ENCODE measurements at regions not wholly inside any gene's neighbourhood (a gene's known extent, or its start where the extent isn't known, plus 50 kb on each side); places are given as distances from the start of the nearest gene placed in this dataset.

DNA sequence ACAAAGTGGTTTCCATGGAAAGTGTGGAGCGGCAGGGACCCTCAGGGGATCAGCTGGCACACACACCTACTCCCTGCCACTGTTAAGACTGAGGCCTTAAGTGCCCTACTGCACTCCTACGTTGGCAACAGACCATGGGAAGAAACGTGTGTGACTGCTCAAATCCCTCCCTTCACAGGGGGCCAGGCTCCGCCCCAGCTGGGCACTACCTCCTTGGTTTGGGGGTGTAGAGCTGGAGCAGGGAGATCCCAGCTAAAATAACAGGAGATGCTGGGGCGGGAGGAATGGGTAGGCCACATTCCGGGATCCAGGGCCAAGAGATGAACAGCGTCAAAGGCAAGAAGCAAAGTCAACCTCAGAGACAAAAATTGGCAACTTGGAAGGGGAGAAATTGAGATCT, 231.0 kb downstream of the EN1 start:
- intact Hi-C loops (cut with micrococcal nuclease; ENCODE audit: unreplicated experiment) = no loop called here
- Mint-ChIP-seq H3K4me1 (ENCODE audit: low read depth, unreplicated experiment) (no peaks in the 10 kb centered on the region), H3K36me3 (ENCODE audit: insufficient read depth, unreplicated experiment) (no peaks in the 10 kb centered on the region), H3K27ac (ENCODE audit: unreplicated experiment) (no peak overlapping the region), H3K27me3 (ENCODE audit: unreplicated experiment) (peaks cover 20% of the 10 kb centered on the region), H3K9me3 (ENCODE audit: low read depth, unreplicated experiment) (no peaks in the 10 kb centered on the region), H3K4me3 (ENCODE audit: low read depth, unreplicated experiment) (no peak overlapping the region)
- CTCF ChIA-PET = no interaction called here
- no TSS peak for BruUV-seq (replicated peaks)
- TF ChIP-seq, protein P1, sequence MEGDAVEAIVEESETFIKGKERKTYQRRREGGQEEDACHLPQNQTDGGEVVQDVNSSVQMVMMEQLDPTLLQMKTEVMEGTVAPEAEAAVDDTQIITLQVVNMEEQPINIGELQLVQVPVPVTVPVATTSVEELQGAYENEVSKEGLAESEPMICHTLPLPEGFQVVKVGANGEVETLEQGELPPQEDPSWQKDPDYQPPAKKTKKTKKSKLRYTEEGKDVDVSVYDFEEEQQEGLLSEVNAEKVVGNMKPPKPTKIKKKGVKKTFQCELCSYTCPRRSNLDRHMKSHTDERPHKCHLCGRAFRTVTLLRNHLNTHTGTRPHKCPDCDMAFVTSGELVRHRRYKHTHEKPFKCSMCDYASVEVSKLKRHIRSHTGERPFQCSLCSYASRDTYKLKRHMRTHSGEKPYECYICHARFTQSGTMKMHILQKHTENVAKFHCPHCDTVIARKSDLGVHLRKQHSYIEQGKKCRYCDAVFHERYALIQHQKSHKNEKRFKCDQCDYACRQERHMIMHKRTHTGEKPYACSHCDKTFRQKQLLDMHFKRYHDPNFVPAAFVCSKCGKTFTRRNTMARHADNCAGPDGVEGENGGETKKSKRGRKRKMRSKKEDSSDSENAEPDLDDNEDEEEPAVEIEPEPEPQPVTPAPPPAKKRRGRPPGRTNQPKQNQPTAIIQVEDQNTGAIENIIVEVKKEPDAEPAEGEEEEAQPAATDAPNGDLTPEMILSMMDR (IDR thresholded peaks at IDR 0.05; ENCODE audit: unreplicated experiment) = no peak
- no peak for DNase-seq

DNA sequence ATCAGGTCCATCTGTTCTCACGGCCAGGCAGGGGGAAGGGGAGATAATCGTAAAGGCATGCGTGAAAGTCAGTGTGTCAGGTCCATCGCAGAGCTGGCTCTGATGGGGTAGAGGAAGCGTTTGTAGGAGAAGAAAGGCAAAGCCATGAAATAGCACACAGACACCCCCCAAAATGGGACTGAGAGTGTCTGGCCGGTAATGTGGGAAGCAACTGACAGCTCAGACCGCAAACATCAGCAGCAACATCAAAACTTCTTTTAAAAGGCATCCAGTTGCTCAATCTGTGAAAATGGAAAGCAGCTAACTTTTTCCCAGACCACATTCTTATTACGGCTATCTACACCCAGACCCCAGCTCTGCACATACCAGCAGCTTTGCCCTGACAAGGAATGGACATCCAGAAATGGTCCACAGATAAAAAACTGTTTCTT, 232.6 kb downstream of the EN1 start:
- H3K4me3 Mint-ChIP-seq (ENCODE audit: low read depth, unreplicated experiment) = no peak overlapping the region
- peaks cover 10% of the 10 kb centered on the region for H3K27me3 Mint-ChIP-seq (ENCODE audit: unreplicated experiment)
- CTCF ChIA-PET = no interaction called here
- no peak overlapping the region for H3K27ac Mint-ChIP-seq (ENCODE audit: unreplicated experiment)
- no peaks in the 10 kb centered on the region for H3K9me3 Mint-ChIP-seq (ENCODE audit: low read depth, unreplicated experiment)
- BruUV-seq (replicated peaks) = no TSS peak
- H3K36me3 Mint-ChIP-seq (ENCODE audit: insufficient read depth, unreplicated experiment) = no peaks in the 10 kb centered on the region
- H3K4me1 Mint-ChIP-seq (ENCODE audit: low read depth, unreplicated experiment) = no peaks in the 10 kb centered on the region
- TF ChIP-seq, protein P1 (IDR thresholded peaks at IDR 0.05; ENCODE audit: unreplicated experiment) = no peak
- no peak for DNase-seq
- intact Hi-C loops (cut with micrococcal nuclease; ENCODE audit: unreplicated experiment) = no loop called here

DNA sequence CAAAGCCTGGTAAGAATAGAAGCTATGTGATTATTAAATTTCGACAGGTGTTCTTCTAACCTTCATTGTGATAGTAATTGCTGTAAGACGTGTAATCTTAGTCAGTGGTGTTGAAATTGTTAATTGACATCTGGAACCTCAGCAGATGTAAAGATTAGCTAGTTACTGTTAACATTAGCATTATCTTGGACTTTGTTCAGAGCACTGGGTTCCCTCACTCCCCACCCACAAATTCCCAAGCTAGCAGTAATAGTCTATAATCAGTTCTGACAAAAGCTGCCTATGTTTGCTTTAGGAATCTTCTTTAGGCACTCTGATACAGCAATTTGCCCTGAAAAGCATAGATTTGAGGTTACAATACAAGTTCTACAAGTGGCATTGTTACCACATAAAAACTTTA, 233.7 kb downstream of the EN1 start:
- Mint-ChIP-seq H3K4me1 (ENCODE audit: low read depth, unreplicated experiment) (no peaks in the 10 kb centered on the region), H3K36me3 (ENCODE audit: insufficient read depth, unreplicated experiment) (no peaks in the 10 kb centered on the region), H3K4me3 (ENCODE audit: low read depth, unreplicated experiment) (no peak overlapping the region), H3K27me3 (ENCODE audit: unreplicated experiment) (no peaks in the 10 kb centered on the region), H3K27ac (ENCODE audit: unreplicated experiment) (no peak overlapping the region), H3K9me3 (ENCODE audit: low read depth, unreplicated experiment) (no peaks in the 10 kb centered on the region)
- CTCF ChIA-PET = interaction anchor here (1.0 kb wide), 1 partner anchor 17 kb away, joined by 3 read pairs; no protein-coding TSS in a partner anchor
- TF ChIP-seq, protein P1 (IDR thresholded peaks at IDR 0.05; ENCODE audit: unreplicated experiment) = no peak
- intact Hi-C loops (cut with micrococcal nuclease; ENCODE audit: unreplicated experiment) = no loop called here
- DNase-seq = no peak
- no TSS peak for BruUV-seq (replicated peaks)

DNA sequence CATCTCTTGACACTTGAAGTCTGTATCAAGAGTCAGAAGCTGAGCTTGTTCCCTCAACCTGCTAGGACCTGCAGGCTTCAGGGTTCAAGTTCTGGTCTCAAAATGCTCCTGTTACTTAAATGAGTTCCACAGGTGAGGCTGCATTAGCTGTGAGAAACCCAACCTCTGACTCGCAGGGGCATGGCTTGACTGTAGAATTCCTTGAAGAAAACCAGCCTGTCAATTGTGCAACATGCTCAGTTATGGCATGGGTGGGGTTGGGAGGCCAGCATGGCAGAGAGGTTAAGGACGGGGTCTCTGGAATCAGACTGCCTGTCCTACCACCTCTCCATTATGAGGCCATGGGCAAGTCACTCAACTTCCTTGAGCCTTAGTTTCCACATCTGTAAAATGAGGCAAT, 235.8 kb downstream of the EN1 start:
- BruUV-seq (replicated peaks) = no TSS peak
- Mint-ChIP-seq H3K27me3 (ENCODE audit: unreplicated experiment) (no peaks in the 10 kb centered on the region), H3K36me3 (ENCODE audit: insufficient read depth, unreplicated experiment) (no peaks in the 10 kb centered on the region), H3K27ac (ENCODE audit: unreplicated experiment) (no peak overlapping the region), H3K4me1 (ENCODE audit: low read depth, unreplicated experiment) (no peaks in the 10 kb centered on the region), H3K4me3 (ENCODE audit: low read depth, unreplicated experiment) (no peak overlapping the region), H3K9me3 (ENCODE audit: low read depth, unreplicated experiment) (no peaks in the 10 kb centered on the region)
- intact Hi-C loops (cut with micrococcal nuclease; ENCODE audit: unreplicated experiment) = no loop called here
- TF ChIP-seq, protein P1 (IDR thresholded peaks at IDR 0.05; ENCODE audit: unreplicated experiment) = no peak
- DNase-seq = no peak
- CTCF ChIA-PET = no interaction called here
